ENCODE measurements at regions not wholly inside any gene's neighbourhood (a gene's known extent, or its start where the extent isn't known, plus 50 kb on each side); places are given as distances from the start of the nearest gene placed in this dataset.
"Not testable (repeated sequence)": the region's sequence is repeated elsewhere in the genome, so short reads cannot be mapped to it uniquely, and the experiment has no call there.

GRCh38 chr10:23584396-23584795 is 145.5 kb downstream of the OTUD1 start:
- Histone ChIP-seq H2AFZ (ENCODE audit: low read length) (no peak overlapping the region), H3K9me2 (ENCODE audit: insufficient read depth, low read length) (no peaks in the 10 kb centered on the region), H4K20me1 (ENCODE audit: insufficient read depth, low read length) (no peaks in the 10 kb centered on the region), H3K4me1 (ENCODE audit: insufficient read depth, low read length, poor library complexity, severe bottlenecking) (no peaks in the 10 kb centered on the region), H3K36me3 (ENCODE audit: insufficient read depth, low read length) (no peaks in the 10 kb centered on the region), H3K4me3 (ENCODE audit: low read depth, low read length, poor library complexity, severe bottlenecking) (no peak overlapping the region), H3K27ac (ENCODE audit: low read depth, low read length, poor library complexity, severe bottlenecking) (no peak overlapping the region), H3K4me2 (ENCODE audit: low read length) (no peak overlapping the region), H3K9me3 (ENCODE audit: low read length) (no peaks in the 10 kb centered on the region), H3K79me2 (ENCODE audit: insufficient read depth, low read depth, low read length) (no peaks in the 10 kb centered on the region)
- TF ChIP-seq, protein P1, sequence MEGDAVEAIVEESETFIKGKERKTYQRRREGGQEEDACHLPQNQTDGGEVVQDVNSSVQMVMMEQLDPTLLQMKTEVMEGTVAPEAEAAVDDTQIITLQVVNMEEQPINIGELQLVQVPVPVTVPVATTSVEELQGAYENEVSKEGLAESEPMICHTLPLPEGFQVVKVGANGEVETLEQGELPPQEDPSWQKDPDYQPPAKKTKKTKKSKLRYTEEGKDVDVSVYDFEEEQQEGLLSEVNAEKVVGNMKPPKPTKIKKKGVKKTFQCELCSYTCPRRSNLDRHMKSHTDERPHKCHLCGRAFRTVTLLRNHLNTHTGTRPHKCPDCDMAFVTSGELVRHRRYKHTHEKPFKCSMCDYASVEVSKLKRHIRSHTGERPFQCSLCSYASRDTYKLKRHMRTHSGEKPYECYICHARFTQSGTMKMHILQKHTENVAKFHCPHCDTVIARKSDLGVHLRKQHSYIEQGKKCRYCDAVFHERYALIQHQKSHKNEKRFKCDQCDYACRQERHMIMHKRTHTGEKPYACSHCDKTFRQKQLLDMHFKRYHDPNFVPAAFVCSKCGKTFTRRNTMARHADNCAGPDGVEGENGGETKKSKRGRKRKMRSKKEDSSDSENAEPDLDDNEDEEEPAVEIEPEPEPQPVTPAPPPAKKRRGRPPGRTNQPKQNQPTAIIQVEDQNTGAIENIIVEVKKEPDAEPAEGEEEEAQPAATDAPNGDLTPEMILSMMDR (conservative IDR thresholded peaks at IDR 0.05; ENCODE audit: low read length) = no peak
- no peak for TF ChIP-seq EZH2phosphoT487 (IDR thresholded peaks at IDR 0.05; ENCODE audit: borderline replicate concordance, low read depth, low read length)
- no TSS peak for BruUV-seq (replicated peaks)
- POLR2A ChIA-PET = interaction anchor here (1.3 kb wide), 1 partner anchor 10 kb away, joined by 4 read pairs; no protein-coding TSS in a partner anchor
- CTCF ChIA-PET (ENCODE audit: unreplicated experiment) = no interaction called here
- intact Hi-C loops (cut with micrococcal nuclease; ENCODE audit: unreplicated experiment) = no loop called here
- no peak for DNase-seq (ENCODE audit: low spot score)

GRCh38 chr10:23585186-23585585 is 146.3 kb downstream of the OTUD1 start:
- Histone ChIP-seq H3K4me2 (ENCODE audit: low read length) (no peak overlapping the region), H3K9me3 (ENCODE audit: low read length) (no peaks in the 10 kb centered on the region), H4K20me1 (ENCODE audit: insufficient read depth, low read length) (no peaks in the 10 kb centered on the region), H3K36me3 (ENCODE audit: insufficient read depth, low read length) (no peaks in the 10 kb centered on the region), H3K27ac (ENCODE audit: low read depth, low read length, poor library complexity, severe bottlenecking) (no peak overlapping the region), H3K4me3 (ENCODE audit: low read depth, low read length, poor library complexity, severe bottlenecking) (no peak overlapping the region), H3K9me2 (ENCODE audit: insufficient read depth, low read length) (no peaks in the 10 kb centered on the region), H3K79me2 (ENCODE audit: insufficient read depth, low read depth, low read length) (no peaks in the 10 kb centered on the region), H3K4me1 (ENCODE audit: insufficient read depth, low read length, poor library complexity, severe bottlenecking) (no peaks in the 10 kb centered on the region), H2AFZ (ENCODE audit: low read length) (no peak overlapping the region)
- DNase-seq (ENCODE audit: low spot score) = no peak
- TF ChIP-seq, protein P1 (conservative IDR thresholded peaks at IDR 0.05; ENCODE audit: low read length) = no peak
- no peak for TF ChIP-seq EZH2phosphoT487 (IDR thresholded peaks at IDR 0.05; ENCODE audit: borderline replicate concordance, low read depth, low read length)
- no TSS peak for BruUV-seq (replicated peaks)
- CTCF ChIA-PET (ENCODE audit: unreplicated experiment) = no interaction called here
- intact Hi-C loops (cut with micrococcal nuclease; ENCODE audit: unreplicated experiment) = no loop called here
- POLR2A ChIA-PET = no interaction called here

DNA sequence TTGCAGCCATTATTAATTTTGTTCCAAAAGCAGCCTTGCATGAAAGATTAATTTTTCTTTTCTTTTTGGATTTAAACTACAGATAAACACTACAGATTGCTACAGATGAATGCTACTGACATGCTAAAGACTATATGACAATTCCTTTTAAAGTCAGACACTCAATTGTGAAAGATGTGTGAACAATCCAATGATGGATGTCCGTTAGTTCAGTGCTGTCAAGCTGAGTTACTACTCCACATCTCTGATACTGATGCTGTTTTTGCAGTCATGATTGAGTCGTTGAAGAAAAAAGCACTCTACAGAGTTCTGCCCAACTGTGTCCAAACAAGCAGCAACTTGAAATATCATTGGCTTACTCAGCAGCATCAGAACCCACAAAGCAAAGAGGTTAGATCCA is 146.8 kb downstream of the OTUD1 start:
- ChIA-PET POLR2A (interaction anchor here (0.9 kb wide), 1 partner anchor 110 kb away, joined by 5 read pairs; no protein-coding TSS in a partner anchor), CTCF (ENCODE audit: unreplicated experiment) (no interaction called here)
- H3K4me1 ChIP-seq (ENCODE audit: insufficient read depth, low read length, poor library complexity, severe bottlenecking) = no peaks in the 10 kb centered on the region
- H3K27ac ChIP-seq (ENCODE audit: low read depth, low read length, poor library complexity, severe bottlenecking) = no peak overlapping the region
- H3K4me3 ChIP-seq (ENCODE audit: low read depth, low read length, poor library complexity, severe bottlenecking) = no peak overlapping the region
- TF ChIP-seq, protein P1 (conservative IDR thresholded peaks at IDR 0.05; ENCODE audit: low read length) = no peak
- no peak for TF ChIP-seq EZH2phosphoT487 (IDR thresholded peaks at IDR 0.05; ENCODE audit: borderline replicate concordance, low read depth, low read length)
- intact Hi-C loops (cut with micrococcal nuclease; ENCODE audit: unreplicated experiment) = no loop called here
- no peaks in the 10 kb centered on the region for H3K79me2 ChIP-seq (ENCODE audit: insufficient read depth, low read depth, low read length)
- no peaks in the 10 kb centered on the region for H4K20me1 ChIP-seq (ENCODE audit: insufficient read depth, low read length)
- BruUV-seq (replicated peaks) = no TSS peak
- H3K36me3 ChIP-seq (ENCODE audit: insufficient read depth, low read length) = no peaks in the 10 kb centered on the region
- no peak overlapping the region for H2AFZ ChIP-seq (ENCODE audit: low read length)
- no peak for DNase-seq (ENCODE audit: low spot score)
- no peak overlapping the region for H3K4me2 ChIP-seq (ENCODE audit: low read length)
- no peaks in the 10 kb centered on the region for H3K9me3 ChIP-seq (ENCODE audit: low read length)
- no peaks in the 10 kb centered on the region for H3K9me2 ChIP-seq (ENCODE audit: insufficient read depth, low read length)

- CTCF ChIA-PET (ENCODE audit: unreplicated experiment); POLR2A ChIA-PET; intact Hi-C loops (cut with micrococcal nuclease; ENCODE audit: unreplicated experiment): not testable (repeated sequence)
Measured at GRCh38 chr10:23595278-23595677, 156.4 kb downstream of the OTUD1 start.

More at GRCh38 chr10:23595278-23595677, 156.4 kb downstream of the OTUD1 start:
- not testable (repeated sequence) for H3K4me1 ChIP-seq (ENCODE audit: insufficient read depth, low read length, poor library complexity, severe bottlenecking); DNase-seq (ENCODE audit: low spot score); H3K4me3 ChIP-seq (ENCODE audit: low read depth, low read length, poor library complexity, severe bottlenecking); H3K27ac ChIP-seq (ENCODE audit: low read depth, low read length, poor library complexity, severe bottlenecking); H3K4me2 ChIP-seq (ENCODE audit: low read length); H3K9me2 ChIP-seq (ENCODE audit: insufficient read depth, low read length); H3K9me3 ChIP-seq (ENCODE audit: low read length); H3K36me3 ChIP-seq (ENCODE audit: insufficient read depth, low read length); H2AFZ ChIP-seq (ENCODE audit: low read length); H4K20me1 ChIP-seq (ENCODE audit: insufficient read depth, low read length); H3K79me2 ChIP-seq (ENCODE audit: insufficient read depth, low read depth, low read length); BruUV-seq (replicated peaks)

Data from OCI-LY7 (cell line).